Neuronal stem cell (in vitro differentiated cells): ENCODE measurements at regions not wholly inside any gene's neighbourhood (a gene's known extent, or its start where the extent isn't known, plus 50 kb on each side); places are given as distances from the start of the nearest gene placed in this dataset.

Experiments
- DNase-seq: peaks from one replicate; pipeline ENCODE4 v3.0.0-alpha.2; 2013; ENCODE audit warnings: low spot score
- H2AFZ ChIP-seq: one replicate; pipeline ENCODE4 v1.6.1; 2013; ENCODE audit warnings: mild to moderate bottlenecking, low read length, inconsistent platforms
- H2AK5ac ChIP-seq: 2 replicates; pipeline ENCODE4 v1.6.1; 2013; ENCODE audit warnings: low read depth, mild to moderate bottlenecking, inconsistent platforms, low read length, moderate library complexity, mixed read lengths
- H2BK120ac ChIP-seq: 2 replicates; pipeline ENCODE4 v1.6.1; 2013; ENCODE audit warnings: low read depth, mild to moderate bottlenecking, inconsistent platforms, low read length, moderate library complexity, mixed read lengths
- H2BK12ac ChIP-seq: one replicate; pipeline ENCODE4 v1.6.1; 2013; ENCODE audit warnings: low read length, inconsistent platforms
- H2BK15ac ChIP-seq: 2 replicates; pipeline ENCODE4 v1.6.1; 2013; ENCODE audit warnings: mild to moderate bottlenecking, low read length, inconsistent platforms, mixed read lengths
- H2BK5ac ChIP-seq: one replicate; pipeline ENCODE4 v1.6.1; 2013; ENCODE audit warnings: inconsistent platforms, mild to moderate bottlenecking, low read length, moderate library complexity
- H3K14ac ChIP-seq: one replicate; pipeline ENCODE4 v1.6.1; 2013; ENCODE audit warnings: low read length, inconsistent platforms
- H3K18ac ChIP-seq: 2 replicates; pipeline ENCODE4 v1.6.1; 2013; ENCODE audit warnings: low read length, inconsistent platforms
- H3K23ac ChIP-seq: 2 replicates; pipeline ENCODE4 v1.6.1; 2013; ENCODE audit warnings: low read depth, mild to moderate bottlenecking, mixed read lengths, low read length, inconsistent platforms; ENCODE audit not compliant: poor library complexity
- H3K27ac ChIP-seq: replicated peaks from 3 replicates; pipeline ENCODE4 v1.5.1; 2013; ENCODE audit warnings: low read length, inconsistent platforms
- H3K27me3 ChIP-seq, 3 experiments: 2 replicates each; pipeline ENCODE4 v1.6.1; 2013; ENCODE audit warnings: low read length in 3 of 3, mild to moderate bottlenecking in 2 of 3, inconsistent platforms in 1 of 3, low read depth in 1 of 3, mixed read lengths in 1 of 3, moderate library complexity in 1 of 3; ENCODE audit not compliant: control insufficient read depth in 3 of 3, insufficient read depth in 3 of 3
- H3K36me3 ChIP-seq, 2 donors: replicated peaks in 1 of 2; 2 replicates each; pipeline ENCODE4 v1.6.1; 2013; ENCODE audit warnings: low read length in 2 of 2; ENCODE audit not compliant: control insufficient read depth in 2 of 2, insufficient read depth in 2 of 2
- H3K4ac ChIP-seq: 2 replicates; pipeline ENCODE4 v1.6.1; 2013; ENCODE audit warnings: inconsistent platforms, mild to moderate bottlenecking, low read length, moderate library complexity
- H3K4me1 ChIP-seq, 2 donors: 1 replicate in 1 of 2; 2 replicates in 1 of 2; pipeline ENCODE4 v1.6.1; 2013; ENCODE audit warnings: low read length in 2 of 2, low read depth in 1 of 2; ENCODE audit not compliant: control insufficient read depth in 2 of 2, insufficient read depth in 1 of 2
- H3K4me2 ChIP-seq: one replicate; pipeline ENCODE4 v1.6.1; 2013; ENCODE audit warnings: mild to moderate bottlenecking, low read length, inconsistent platforms; ENCODE audit not compliant: insufficient read depth, poor library complexity, severe bottlenecking
- H3K4me3 ChIP-seq, 2 donors: 2 replicates each; pipeline ENCODE4 v1.5.1; 2013; ENCODE audit warnings: low read length in 2 of 2, mild to moderate bottlenecking in 2 of 2, inconsistent platforms in 1 of 2, moderate library complexity in 1 of 2
- H3K79me1 ChIP-seq: one replicate; pipeline ENCODE4 v1.6.1; 2013; ENCODE audit warnings: low read depth, mild to moderate bottlenecking, inconsistent platforms, low read length, moderate library complexity
- H3K9ac ChIP-seq: one replicate; pipeline ENCODE4 v1.6.1; 2013; ENCODE audit warnings: mild to moderate bottlenecking, low read depth, low read length, inconsistent platforms; ENCODE audit not compliant: poor library complexity
- H3K9me3 ChIP-seq, 2 donors: replicated peaks in 1 of 2; 2 replicates each; pipeline versions ENCODE3 to v1.6.1; 2013; ENCODE audit warnings: low read length in 2 of 2, mild to moderate bottlenecking in 2 of 2, inconsistent platforms in 1 of 2, low read depth in 1 of 2, mixed read lengths in 1 of 2, moderate library complexity in 1 of 2; ENCODE audit not compliant: control insufficient read depth in 2 of 2, insufficient read depth in 1 of 2
- H4K8ac ChIP-seq: one replicate; pipeline ENCODE4 v1.6.1; 2013; ENCODE audit warnings: low read depth, mild to moderate bottlenecking, inconsistent platforms, low read length, moderate library complexity
- H4K91ac ChIP-seq: one replicate; pipeline ENCODE4 v1.6.1; 2013; ENCODE audit warnings: low read length, low read depth, mild to moderate bottlenecking, inconsistent platforms; ENCODE audit not compliant: poor library complexity
- WGBS, 2 donors: extraction: QIAGEN DNeasy Blood & Tissue Kit; methylation state at CpG; one replicate each; pipeline ENCODE4 v1.1.7; 2013; ENCODE audit warnings: missing lambda C conversion rate in 2 of 2, mixed read lengths in 1 of 2; ENCODE audit not compliant: insufficient read length in 2 of 2, insufficient replicate concordance in 1 of 2; ENCODE audit errors: extremely low coverage in 2 of 2; 5-methylcytosine and 5-hydroxymethylcytosine counted together

DNA sequence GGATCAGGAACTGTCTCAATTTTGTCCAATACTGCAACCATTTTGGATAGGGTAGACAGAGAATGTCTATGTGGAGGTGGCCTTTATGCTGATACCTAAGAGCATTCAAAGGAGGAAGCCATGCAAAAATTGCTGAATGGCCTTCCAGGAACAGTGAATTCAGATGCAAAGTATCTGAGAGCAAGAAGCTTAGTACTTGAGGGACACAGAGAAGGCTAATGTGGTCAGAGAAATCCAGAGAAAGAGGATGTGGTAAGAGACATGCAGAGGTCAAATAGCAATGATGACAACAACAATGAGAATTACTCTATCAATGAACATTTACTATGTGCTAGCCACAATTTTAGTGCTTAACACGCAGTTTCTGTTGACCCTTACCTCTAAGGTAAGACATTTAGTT is 785.6 kb upstream of the KLHL1 start:
- no peak overlapping the region for H3K4me2 ChIP-seq
- H3K18ac ChIP-seq: no peak overlapping the region
- H3K4ac ChIP-seq: no peak overlapping the region
- H3K9me3 ChIP-seq: no peaks in the 10 kb centered on the region
- no peak for DNase-seq
- no peak overlapping the region for H3K4me3 ChIP-seq
- no peak overlapping the region for H3K9ac ChIP-seq
- H2BK15ac ChIP-seq: no peak overlapping the region
- no peak overlapping the region for H4K8ac ChIP-seq
- WGBS, 2 donors: no CpG with 5 or more reads among the region's 1 CpG
- no peak overlapping the region for H3K23ac ChIP-seq
- H3K36me3 ChIP-seq: no peaks in the 10 kb centered on the region
- H2AFZ ChIP-seq: peak overlapping the region; percentile 50
- H3K27me3 ChIP-seq: no peaks in the 10 kb centered on the region
- H3K27ac ChIP-seq: no peak overlapping the region
- no peak overlapping the region for H2AK5ac ChIP-seq
- no peak overlapping the region for H4K91ac ChIP-seq
- H2BK5ac ChIP-seq: no peak overlapping the region
- no peak overlapping the region for H3K14ac ChIP-seq
- no peaks in the 10 kb centered on the region for H3K79me1 ChIP-seq
- no peak overlapping the region for H2BK12ac ChIP-seq
- peaks cover 4 to 15% of the 10 kb centered on the region in 2 donors for H3K4me1 ChIP-seq
- no peak overlapping the region for H2BK120ac ChIP-seq

- H4K8ac ChIP-seq: no peak overlapping the region
- H3K4me3 ChIP-seq: no peak overlapping the region
- H3K27me3 ChIP-seq: no peaks in the 10 kb centered on the region
- H3K4me1 ChIP-seq: peaks cover 4 to 12% of the 10 kb centered on the region in 2 donors
- peaks cover 0 to 8% of the 10 kb centered on the region in 2 donors for H3K9me3 ChIP-seq
- no peaks in the 10 kb centered on the region for H3K36me3 ChIP-seq
- no peak overlapping the region for H3K23ac ChIP-seq
- H2BK15ac ChIP-seq: no peak overlapping the region
- H3K14ac ChIP-seq: no peak overlapping the region
- no peak overlapping the region for H3K18ac ChIP-seq
- H4K91ac ChIP-seq: no peak overlapping the region
- H2BK5ac ChIP-seq: no peak overlapping the region
- H3K4ac ChIP-seq: no peak overlapping the region
- H2BK12ac ChIP-seq: no peak overlapping the region
- H2AK5ac ChIP-seq: no peak overlapping the region
- H3K4me2 ChIP-seq: no peak overlapping the region
- no peak overlapping the region for H2AFZ ChIP-seq
- H3K27ac ChIP-seq: no peak overlapping the region
- no peak for DNase-seq
- no peak overlapping the region for H3K9ac ChIP-seq
- no peaks in the 10 kb centered on the region for H3K79me1 ChIP-seq
- no peak overlapping the region for H2BK120ac ChIP-seq
These were observed 782.0 kb upstream of the KLHL1 start for GRCh38 chr13:70890289-70890688.

DNA sequence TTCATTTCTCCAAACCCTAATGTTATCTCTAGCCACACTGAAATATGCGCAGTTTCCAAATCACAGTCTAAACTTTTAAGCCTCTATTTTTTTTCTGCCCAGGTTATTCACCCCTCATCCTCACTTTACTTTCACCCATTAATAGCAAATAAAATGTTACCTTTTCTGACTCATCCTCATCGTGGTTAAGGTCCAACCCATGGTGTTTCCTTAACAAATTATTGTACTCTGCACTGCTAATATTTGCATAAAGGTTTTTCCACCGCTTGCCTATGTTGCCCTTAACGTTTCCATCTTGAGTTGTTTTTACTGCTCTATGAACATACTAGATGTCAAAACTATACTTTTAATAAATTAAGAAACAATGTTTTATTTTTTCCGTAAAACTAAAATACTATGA is 780.9 kb upstream of the KLHL1 start:
- H3K27ac ChIP-seq: no peak overlapping the region
- H2BK120ac ChIP-seq: no peak overlapping the region
- no peak overlapping the region for H2BK15ac ChIP-seq
- WGBS, 2 donors: no CpG with 5 or more reads among the region's 5 CpGs
- H3K14ac ChIP-seq: no peak overlapping the region
- no peak overlapping the region for H3K18ac ChIP-seq
- no peak overlapping the region for H3K4me3 ChIP-seq
- H3K9me3 ChIP-seq: peaks cover 0 to 14% of the 10 kb centered on the region in 2 donors
- H2BK5ac ChIP-seq: no peak overlapping the region
- H3K9ac ChIP-seq: no peak overlapping the region
- no peak overlapping the region for H2AK5ac ChIP-seq
- H3K79me1 ChIP-seq: no peaks in the 10 kb centered on the region
- H3K4ac ChIP-seq: no peak overlapping the region
- DNase-seq: no peak
- no peaks in the 10 kb centered on the region for H3K27me3 ChIP-seq
- H2AFZ ChIP-seq: no peak overlapping the region
- H4K8ac ChIP-seq: no peak overlapping the region
- no peak overlapping the region for H3K4me2 ChIP-seq
- peaks cover 4% of the 10 kb centered on the region in 2 donors for H3K4me1 ChIP-seq
- H3K23ac ChIP-seq: no peak overlapping the region
- H4K91ac ChIP-seq: no peak overlapping the region
- H2BK12ac ChIP-seq: no peak overlapping the region
- no peaks in the 10 kb centered on the region for H3K36me3 ChIP-seq

- no CpG with 5 or more reads among the region's 2 CpGs for WGBS, 2 donors
- no peak overlapping the region for H2BK12ac ChIP-seq
- H3K4me1 ChIP-seq: no peaks in the 10 kb centered on the region
- H2BK5ac ChIP-seq: no peak overlapping the region
- DNase-seq: no peak
- H3K18ac ChIP-seq: no peak overlapping the region
- no peak overlapping the region for H2BK15ac ChIP-seq
- no peak overlapping the region for H3K4ac ChIP-seq
- no peaks in the 10 kb centered on the region for H3K79me1 ChIP-seq
- H3K27me3 ChIP-seq: no peaks in the 10 kb centered on the region
- no peaks in the 10 kb centered on the region for H3K36me3 ChIP-seq
- H3K4me3 ChIP-seq: no peak overlapping the region
- H4K91ac ChIP-seq: no peak overlapping the region
- H3K23ac ChIP-seq: no peak overlapping the region
- no peak overlapping the region for H4K8ac ChIP-seq
- no peak overlapping the region for H3K27ac ChIP-seq
- H3K9me3 ChIP-seq: peaks cover 0 to 19% of the 10 kb centered on the region in 2 donors
- no peak overlapping the region for H3K9ac ChIP-seq
- no peak overlapping the region for H2AFZ ChIP-seq
- H2AK5ac ChIP-seq: no peak overlapping the region
- no peak overlapping the region for H2BK120ac ChIP-seq
- no peak overlapping the region for H3K14ac ChIP-seq
- no peak overlapping the region for H3K4me2 ChIP-seq
These were observed 775.9 kb upstream of the KLHL1 start for GRCh38 chr13:70884196-70884595.
